C1 segment of cervical spinal cord (tissue), 14 donors: ENCODE measurements at regions not wholly inside any gene's neighbourhood (a gene's known extent, or its start where the extent isn't known, plus 50 kb on each side); places are given as distances from the start of the nearest gene placed in this dataset.

ENCODE experiments used
- DNase-seq, 14 donors: peaks; one replicate each; lab custom pipeline; 2025; lab: John Stamatoyannopoulos, UW

DNA sequence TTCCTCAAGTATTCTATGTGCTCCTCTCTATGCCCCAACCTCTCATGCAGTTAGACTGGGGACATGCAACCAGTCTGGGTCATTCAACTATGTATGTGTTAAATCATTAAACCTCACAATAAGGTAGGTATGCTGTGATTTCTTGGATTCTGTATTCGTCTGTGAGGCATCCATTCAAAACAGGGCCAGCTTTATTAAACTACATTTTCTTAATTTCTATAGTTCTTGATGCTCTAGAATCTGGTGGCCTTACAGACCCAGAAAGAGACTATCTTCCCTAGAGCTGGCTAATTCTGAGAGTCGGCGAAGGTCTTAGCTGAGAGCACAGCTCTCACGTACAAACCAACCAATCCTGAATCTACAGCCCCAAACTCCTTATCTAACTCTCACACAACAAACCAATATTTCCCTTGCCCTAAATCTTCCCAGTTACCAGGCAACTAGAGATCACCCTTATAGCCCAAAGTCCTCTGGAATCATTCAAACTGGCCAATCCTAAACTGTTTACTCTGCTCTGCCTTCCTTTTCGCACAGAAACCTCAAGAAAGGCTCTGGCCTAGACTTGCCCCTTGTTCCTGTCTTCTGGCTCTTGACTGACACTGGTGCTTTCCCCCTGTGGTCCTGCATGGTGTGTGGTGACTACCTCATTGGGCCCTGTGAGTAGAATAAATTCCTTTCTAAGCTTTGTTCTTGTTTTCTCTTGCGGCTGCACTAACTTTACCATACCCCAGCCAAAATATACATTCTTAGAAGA is 203.5 kb upstream of the TET2 start:
- no peak for DNase-seq

DNA sequence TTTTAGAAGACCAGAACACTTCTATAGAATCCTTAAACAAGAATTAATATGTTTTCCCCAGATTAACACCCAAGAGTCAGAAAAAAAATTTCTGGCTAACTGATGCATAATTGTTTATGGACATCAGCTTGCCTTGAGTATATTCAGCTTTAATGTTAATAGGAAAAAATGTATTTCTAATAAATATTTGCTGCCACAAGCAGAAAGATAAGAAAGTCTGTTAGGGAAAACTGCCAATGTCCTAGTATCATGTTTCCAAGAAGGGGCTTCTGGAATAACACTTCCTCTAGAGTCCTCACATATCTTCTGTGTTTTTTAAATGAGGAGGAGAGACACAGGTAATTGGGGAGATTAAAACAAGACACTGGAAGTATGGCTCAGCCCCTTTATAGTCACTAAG is 202.1 kb upstream of the TET2 start:
- no peak for DNase-seq

DNA sequence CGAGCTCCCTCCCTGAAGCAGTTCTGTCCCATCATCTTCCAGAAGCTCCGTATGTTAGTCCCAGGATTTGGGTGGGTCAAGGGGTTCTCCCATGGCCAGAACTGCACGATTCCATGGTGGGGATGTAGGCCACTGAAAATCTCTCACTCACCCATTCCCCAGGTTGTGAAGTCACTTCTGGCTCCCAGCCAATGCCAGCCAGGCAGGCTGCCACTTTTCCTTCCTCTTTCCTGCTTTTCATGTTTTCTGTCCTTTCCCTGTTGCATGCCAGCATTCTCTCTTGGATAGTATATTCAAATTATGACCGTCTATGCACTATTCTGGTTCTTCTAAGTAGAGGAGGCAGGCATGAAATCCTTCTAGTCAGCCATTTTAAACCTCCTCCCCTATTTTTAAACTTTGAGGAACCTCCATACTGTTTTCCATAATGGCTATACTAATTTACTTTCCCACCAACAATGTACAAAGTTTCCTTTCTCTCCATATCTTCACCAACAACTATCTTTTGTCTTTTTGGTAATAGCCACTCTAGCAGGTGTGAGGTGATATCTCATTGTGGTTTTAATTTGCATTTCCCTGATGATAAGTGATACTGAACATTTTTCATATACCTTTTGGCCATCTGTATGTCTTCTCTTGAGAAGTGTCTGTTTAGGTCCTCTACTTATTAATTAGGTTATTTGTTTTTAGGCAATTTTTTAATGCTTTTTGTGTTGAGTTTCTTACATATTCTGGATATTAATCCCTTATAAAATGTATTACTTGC is 182.1 kb upstream of the TET2 start:
- no peak for DNase-seq

DNA sequence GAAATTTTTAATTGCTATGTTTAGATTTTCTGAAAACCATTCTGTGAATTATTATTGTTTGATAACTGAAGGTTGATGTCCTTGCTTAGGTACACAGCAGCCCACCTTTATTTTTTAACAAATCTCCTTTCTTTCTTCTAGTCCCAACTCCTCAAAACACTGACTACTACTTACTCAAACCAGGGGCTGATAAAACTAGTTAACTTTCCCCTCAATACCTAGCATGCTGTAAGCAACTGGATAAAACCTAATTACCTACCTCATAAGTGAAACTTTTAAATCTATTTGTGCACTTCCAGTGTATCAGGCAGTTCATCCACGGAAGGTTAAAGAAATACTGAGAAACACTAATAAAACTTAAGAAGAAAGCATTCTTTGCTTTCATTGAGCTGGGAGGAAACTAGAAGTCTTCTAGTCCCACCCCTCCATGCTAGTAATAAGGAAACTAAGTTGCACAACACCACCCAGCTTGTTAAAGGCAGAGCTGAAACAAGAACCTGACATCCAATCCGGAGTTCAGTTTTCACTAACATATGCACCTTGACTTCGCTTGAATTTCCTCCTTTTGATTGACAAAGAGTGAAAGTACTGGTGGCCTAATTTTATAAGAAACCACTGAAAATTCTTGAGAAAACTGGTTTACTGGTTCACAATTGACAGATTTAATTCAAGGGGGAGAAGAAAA is 180.2 kb upstream of the TET2 start:
- no peak for DNase-seq

GRCh38 chr4:104967034-104967401 is 179.7 kb upstream of the TET2 start:
- no peak for DNase-seq

GRCh38 chr4:104969394-104970082 is 177.1 kb upstream of the TET2 start:
- DNase-seq = no peak

GRCh38 chr4:104971462-104971861 is 175.2 kb upstream of the TET2 start:
- no peak for DNase-seq

DNA sequence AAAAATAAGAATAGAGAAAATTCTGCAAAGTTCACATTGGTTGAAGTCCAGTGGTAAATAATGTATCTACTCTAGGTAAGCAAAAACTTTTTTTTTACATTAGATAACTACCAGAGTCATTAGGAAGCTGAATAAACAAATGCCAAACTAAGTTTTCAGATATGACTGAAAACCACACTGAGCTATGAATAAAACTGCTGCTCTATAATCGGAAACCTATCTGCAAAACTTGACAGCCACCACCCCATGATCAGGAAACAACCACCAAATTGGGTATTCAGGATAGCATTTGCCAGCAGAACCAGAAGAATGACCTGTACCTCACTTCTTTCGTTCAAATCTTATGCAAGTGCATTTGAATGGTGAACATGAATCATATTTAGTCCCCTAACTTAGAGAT is 173.0 kb upstream of the TET2 start:
- DNase-seq = no peak

GRCh38 chr4:104975617-104976016 is 171.1 kb upstream of the TET2 start:
- DNase-seq = no peak

- DNase-seq = no peak
Measured at GRCh38 chr4:104976262-104976661, 170.4 kb upstream of the TET2 start.

GRCh38 chr4:104979083-104979760 is 167.5 kb upstream of the TET2 start:
- no peak for DNase-seq

GRCh38 chr4:104983615-104984179 is 163.0 kb upstream of the TET2 start:
- no peak for DNase-seq

DNA sequence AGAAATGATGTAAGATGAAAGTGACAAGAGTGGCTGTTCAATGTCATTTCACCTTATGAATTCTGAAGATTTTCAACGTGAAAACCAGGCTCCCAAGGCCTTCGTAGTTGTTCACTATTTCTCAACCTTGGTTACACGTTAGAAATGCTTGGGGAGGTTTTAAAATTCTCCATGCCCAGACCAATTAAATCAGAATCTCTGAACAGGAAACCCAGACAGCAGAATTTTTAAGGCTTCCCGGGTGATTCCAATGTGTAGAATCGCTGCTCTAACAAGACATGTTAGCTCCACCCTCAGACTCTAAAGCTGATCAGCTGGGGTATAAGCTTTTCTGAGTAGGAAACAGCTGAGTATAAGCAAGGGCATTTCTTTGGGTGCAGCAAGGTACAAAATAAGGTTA is 160.4 kb upstream of the TET2 start:
- DNase-seq = no peak

DNA sequence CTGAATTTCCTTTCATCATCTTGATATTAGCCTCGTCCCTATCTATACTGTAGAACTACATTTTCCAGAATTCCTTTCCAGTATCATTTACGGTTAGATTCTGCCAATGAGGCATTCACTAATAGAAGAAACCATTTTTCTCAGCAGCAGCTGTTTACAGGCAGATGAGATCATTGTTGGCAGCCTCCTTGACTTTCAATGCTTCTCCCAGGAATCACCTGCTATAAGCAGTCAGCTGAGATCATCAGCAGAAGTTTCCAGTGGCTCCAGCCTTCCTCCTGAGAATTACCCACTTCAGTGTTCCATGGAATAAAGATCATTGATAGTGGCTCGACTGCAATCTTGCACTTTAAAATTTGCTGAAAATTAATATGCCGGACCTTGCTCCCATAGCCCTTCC is 157.3 kb upstream of the TET2 start:
- no peak for DNase-seq

- DNase-seq = no peak
Measured at GRCh38 chr4:105002278-105002677, 144.4 kb upstream of the TET2 start.

DNA sequence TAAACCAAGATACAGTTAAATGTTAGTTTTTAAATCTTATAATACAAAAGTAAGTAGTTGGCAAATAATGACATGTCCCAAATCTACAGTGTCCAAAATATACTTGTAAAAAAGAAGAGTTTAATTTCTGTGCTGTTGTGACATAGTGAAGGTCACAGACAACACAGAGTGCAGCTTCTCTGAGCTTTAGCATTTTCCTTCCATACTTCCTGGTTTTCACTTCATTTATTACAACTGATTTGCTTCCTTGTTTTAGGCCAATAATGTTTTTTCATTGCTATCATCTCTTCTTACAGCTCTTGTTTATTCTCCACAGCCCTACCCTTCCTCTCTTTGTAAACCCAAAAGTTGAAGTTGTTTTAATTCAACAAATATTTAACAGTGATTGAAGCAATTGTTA is 132.4 kb upstream of the TET2 start:
- DNase-seq = no peak

GRCh38 chr4:105014635-105015034 is 132.0 kb upstream of the TET2 start:
- DNase-seq = no peak

DNA sequence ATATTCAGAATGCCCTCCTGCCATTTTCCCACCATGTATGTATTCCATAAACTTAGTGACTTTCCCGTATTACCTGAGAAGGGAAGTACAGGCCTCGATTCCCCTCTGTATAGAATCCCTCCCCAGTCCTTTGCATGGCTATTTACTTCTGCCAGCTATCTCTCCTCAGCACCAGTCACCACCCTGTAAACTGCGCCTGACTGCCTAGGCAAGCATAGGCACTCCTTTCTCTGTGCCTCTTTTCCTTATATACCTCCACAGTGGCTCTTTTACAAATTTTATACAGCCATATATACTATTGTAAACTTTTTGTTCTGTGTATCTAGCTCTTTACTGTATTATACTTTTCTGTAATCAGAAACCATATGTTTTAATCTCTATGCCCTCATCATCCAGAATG is 130.9 kb upstream of the TET2 start:
- DNase-seq = no peak

DNA sequence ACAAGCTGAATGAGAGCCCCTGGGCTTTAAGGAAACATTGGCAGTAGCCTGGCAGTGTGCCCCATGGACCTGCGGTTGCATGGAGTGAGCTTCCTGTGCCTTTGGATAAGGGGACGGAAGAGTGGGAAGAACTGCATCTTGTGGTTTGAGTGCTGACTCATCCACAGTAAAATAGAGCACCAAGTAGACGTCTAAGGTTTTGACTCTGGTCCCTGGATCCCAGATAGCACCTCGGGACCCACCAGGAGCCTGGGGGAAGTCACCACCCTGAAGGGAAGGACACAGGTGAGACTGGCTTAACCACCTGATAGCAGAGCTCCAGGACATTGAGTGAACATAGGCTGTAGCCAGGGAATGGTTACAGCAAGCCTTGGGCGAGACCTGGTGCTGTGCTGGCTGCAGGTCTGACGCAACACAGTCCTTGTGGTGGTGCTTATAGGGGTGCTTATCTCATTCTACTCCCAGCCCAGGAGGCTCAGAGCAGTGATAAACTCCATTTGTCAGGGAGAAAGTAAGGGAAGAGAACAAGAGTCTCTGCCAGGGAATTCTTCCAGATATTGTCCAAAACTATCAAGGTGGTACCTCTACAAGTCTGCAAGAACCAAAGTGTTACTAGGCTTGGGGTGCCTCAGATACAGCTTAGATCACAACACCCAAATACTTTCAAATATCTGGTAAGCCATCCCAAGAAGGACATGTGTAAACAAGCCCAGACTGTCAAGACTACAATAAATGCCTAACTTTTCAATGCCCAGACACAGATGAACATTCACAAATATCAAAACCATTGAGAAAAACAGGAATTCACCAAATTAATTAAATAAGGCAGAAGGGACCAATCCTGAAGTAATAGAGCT is 123.6 kb upstream of the TET2 start:
- DNase-seq = no peak

DNA sequence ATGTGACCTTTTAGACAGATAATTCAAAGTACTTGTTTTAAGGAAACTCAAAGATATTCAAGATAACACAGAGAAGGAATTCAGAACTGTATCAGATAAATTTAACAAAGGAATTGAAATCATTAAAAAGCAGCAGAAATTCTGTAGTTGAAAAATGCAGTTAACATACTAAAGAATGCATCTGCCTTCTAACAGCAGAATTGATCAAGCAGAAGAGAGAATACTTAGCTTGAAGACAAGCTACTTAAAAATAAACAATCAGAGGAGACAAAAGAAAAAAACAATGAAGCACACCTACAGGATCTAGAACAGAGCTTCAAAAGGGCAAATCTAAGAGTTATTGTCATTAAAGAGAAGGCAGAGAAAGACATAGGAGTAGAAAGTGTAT is 123.0 kb upstream of the TET2 start:
- DNase-seq = no peak
